GM12872 (cell line): ENCODE measurements at regions not wholly inside any gene's neighbourhood (a gene's known extent, or its start where the extent isn't known, plus 50 kb on each side); places are given as distances from the start of the nearest gene placed in this dataset.

Experiments
- CTCF ChIP-seq: IDR thresholded peaks from 3 replicates; pipeline ENCODE4 v1.5.1; 2011; ENCODE audit warnings: low read depth, mild to moderate bottlenecking, low read length, moderate library complexity; ENCODE audit not compliant: insufficient read depth

- TF ChIP-seq CTCF = no peak
These were observed 1173.2 kb downstream of the TAF11L14 start for GRCh38 chr5:18807256-18808149.

GRCh38 chr5:18811661-18812060, 1176.3 kb downstream of the CDH18 start:
- no peak for TF ChIP-seq CTCF

- no peak for TF ChIP-seq CTCF
These were observed 1159.6 kb downstream of the CDH18 start for GRCh38 chr5:18828351-18828750.

GRCh38 chr5:18829539-18829938, 1158.5 kb downstream of the CDH18 start:
- no peak for TF ChIP-seq CTCF

- no peak for TF ChIP-seq CTCF
These were observed 1137.8 kb downstream of the CDH18 start for GRCh38 chr5:18850216-18850615.

- TF ChIP-seq CTCF = no peak
These were observed 1115.0 kb downstream of the CDH18 start for GRCh38 chr5:18872978-18873377.

- TF ChIP-seq CTCF = no peak
These were observed 1111.4 kb downstream of the CDH18 start for GRCh38 chr5:18876565-18876964.
